ENCODE measurements at regions not wholly inside any gene's neighbourhood (a gene's known extent, or its start where the extent isn't known, plus 50 kb on each side); places are given as distances from the start of the nearest gene placed in this dataset.

DNA sequence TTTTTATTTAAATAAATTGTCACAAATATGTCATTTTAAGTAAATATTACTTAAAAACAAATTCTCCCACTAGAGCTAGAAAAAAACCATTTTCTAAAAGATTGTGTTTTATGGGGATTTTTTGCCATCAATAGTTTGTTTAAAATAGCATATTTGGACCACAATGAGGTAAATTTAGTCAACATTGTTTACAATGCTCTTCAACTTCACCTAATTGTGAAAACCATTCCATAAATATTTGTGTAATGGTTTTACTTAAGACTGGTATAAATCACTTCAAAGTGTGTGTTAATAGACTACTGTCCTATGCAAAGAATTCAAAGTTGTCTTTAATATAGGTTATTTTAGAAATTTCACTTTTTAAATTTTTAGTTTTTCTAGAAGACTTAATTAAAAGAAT is 1004.2 kb downstream of the PCDH18 start:
- Histone ChIP-seq H3K27me3 (ENCODE audit: low read depth) (no peaks in the 10 kb centered on the region), H3K4me1 (no peaks in the 10 kb centered on the region), H3K36me3 (no peaks in the 10 kb centered on the region), H3K4me3 (no peak overlapping the region), H3K9me3 (no peaks in the 10 kb centered on the region), H3K27ac (no peak overlapping the region)
- no peak for DNase-seq
- TF ChIP-seq, protein P1, sequence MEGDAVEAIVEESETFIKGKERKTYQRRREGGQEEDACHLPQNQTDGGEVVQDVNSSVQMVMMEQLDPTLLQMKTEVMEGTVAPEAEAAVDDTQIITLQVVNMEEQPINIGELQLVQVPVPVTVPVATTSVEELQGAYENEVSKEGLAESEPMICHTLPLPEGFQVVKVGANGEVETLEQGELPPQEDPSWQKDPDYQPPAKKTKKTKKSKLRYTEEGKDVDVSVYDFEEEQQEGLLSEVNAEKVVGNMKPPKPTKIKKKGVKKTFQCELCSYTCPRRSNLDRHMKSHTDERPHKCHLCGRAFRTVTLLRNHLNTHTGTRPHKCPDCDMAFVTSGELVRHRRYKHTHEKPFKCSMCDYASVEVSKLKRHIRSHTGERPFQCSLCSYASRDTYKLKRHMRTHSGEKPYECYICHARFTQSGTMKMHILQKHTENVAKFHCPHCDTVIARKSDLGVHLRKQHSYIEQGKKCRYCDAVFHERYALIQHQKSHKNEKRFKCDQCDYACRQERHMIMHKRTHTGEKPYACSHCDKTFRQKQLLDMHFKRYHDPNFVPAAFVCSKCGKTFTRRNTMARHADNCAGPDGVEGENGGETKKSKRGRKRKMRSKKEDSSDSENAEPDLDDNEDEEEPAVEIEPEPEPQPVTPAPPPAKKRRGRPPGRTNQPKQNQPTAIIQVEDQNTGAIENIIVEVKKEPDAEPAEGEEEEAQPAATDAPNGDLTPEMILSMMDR (IDR thresholded peaks at IDR 0.05): no peak
- ATAC-seq: no peak
- intact Hi-C loops (cut with DNase I): no loop called here

- Histone ChIP-seq H3K4me1 (no peaks in the 10 kb centered on the region), H3K27ac (no peak overlapping the region), H3K9me3 (no peaks in the 10 kb centered on the region), H3K27me3 (ENCODE audit: low read depth) (no peaks in the 10 kb centered on the region), H3K36me3 (no peaks in the 10 kb centered on the region), H3K4me3 (no peak overlapping the region)
- TF ChIP-seq, protein P1 (IDR thresholded peaks at IDR 0.05): no peak
- intact Hi-C loops (cut with DNase I): no loop called here
- DNase-seq: no peak
- ATAC-seq: no peak
Measured at GRCh38 chr4:136526517-136526916, 1005.8 kb downstream of the PCDH18 start.

GRCh38 chr4:136524039-136524438 is 1008.3 kb downstream of the PCDH18 start:
- no peaks in the 10 kb centered on the region for H3K4me1 ChIP-seq
- H3K36me3 ChIP-seq: no peaks in the 10 kb centered on the region
- ATAC-seq: no peak
- TF ChIP-seq, protein P1 (IDR thresholded peaks at IDR 0.05): no peak
- H3K9me3 ChIP-seq: no peaks in the 10 kb centered on the region
- H3K4me3 ChIP-seq: no peak overlapping the region
- no peak for DNase-seq
- no peaks in the 10 kb centered on the region for H3K27me3 ChIP-seq (ENCODE audit: low read depth)
- intact Hi-C loops (cut with DNase I): no loop called here
- no peak overlapping the region for H3K27ac ChIP-seq

GRCh38 chr4:136516371-136516770 is 1015.9 kb downstream of the PCDH18 start:
- DNase-seq: no peak
- intact Hi-C loops (cut with DNase I): no loop called here
- H3K4me1 ChIP-seq: no peaks in the 10 kb centered on the region
- no peaks in the 10 kb centered on the region for H3K27me3 ChIP-seq (ENCODE audit: low read depth)
- ATAC-seq: no peak
- TF ChIP-seq, protein P1 (IDR thresholded peaks at IDR 0.05): no peak
- no peak overlapping the region for H3K27ac ChIP-seq
- H3K9me3 ChIP-seq: no peaks in the 10 kb centered on the region
- no peak overlapping the region for H3K4me3 ChIP-seq
- H3K36me3 ChIP-seq: no peaks in the 10 kb centered on the region

DNA sequence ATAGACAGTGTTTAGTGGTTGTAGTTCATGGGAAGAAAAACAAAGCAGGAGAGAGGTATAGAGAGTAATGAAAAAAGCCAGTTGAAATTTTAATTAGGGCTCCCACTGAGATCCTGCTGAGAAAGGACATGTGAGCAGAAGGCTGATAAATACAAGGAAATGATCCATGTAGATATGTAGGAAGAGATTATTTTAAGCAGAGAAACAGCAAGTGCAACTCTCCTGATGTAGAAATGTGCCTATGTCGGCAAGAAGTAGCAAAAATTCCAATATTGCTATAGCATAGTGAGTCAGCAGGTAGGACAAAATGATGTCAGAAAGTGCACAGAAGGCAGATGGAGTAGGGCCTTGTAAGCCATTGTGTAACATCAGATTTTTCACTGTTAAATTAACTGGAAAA is 1027.3 kb downstream of the PCDH18 start:
- H3K9me3 ChIP-seq: no peaks in the 10 kb centered on the region
- no peak for ATAC-seq
- intact Hi-C loops (cut with DNase I): no loop called here
- H3K36me3 ChIP-seq: no peaks in the 10 kb centered on the region
- no peak for DNase-seq
- H3K27ac ChIP-seq: no peak overlapping the region
- no peaks in the 10 kb centered on the region for H3K4me1 ChIP-seq
- TF ChIP-seq, protein P1 (IDR thresholded peaks at IDR 0.05): no peak
- no peaks in the 10 kb centered on the region for H3K27me3 ChIP-seq (ENCODE audit: low read depth)
- H3K4me3 ChIP-seq: no peak overlapping the region

- Histone ChIP-seq H3K4me1 (no peaks in the 10 kb centered on the region), H3K27me3 (ENCODE audit: low read depth) (no peaks in the 10 kb centered on the region), H3K36me3 (no peaks in the 10 kb centered on the region), H3K9me3 (no peaks in the 10 kb centered on the region), H3K27ac (no peak overlapping the region), H3K4me3 (no peak overlapping the region)
- DNase-seq: no peak
- TF ChIP-seq, protein P1 (IDR thresholded peaks at IDR 0.05): no peak
- intact Hi-C loops (cut with DNase I): no loop called here
- ATAC-seq: no peak
Measured at GRCh38 chr4:136495851-136496250, 1036.4 kb downstream of the PCDH18 start.

Measured in lower lobe of right lung (tissue), 2 donors.